HepG2 (cell line): ENCODE measurements at regions not wholly inside any gene's neighbourhood (a gene's known extent, or its start where the extent isn't known, plus 50 kb on each side); places are given as distances from the start of the nearest gene placed in this dataset.

Experiments used
- ATAC-seq: fragments of 200-7000 bp; cut with Tn5 transposase; 3 replicates; pipeline ENCODE4 v1.9.1; 2020; ENCODE audit warnings: mild to moderate bottlenecking, moderate library complexity
- BruUV-seq: library from RNA; stranded (reverse); fragments of 400-500 nt; replicated peaks from 2 replicates; lab custom pipeline; 2021; lab: Mats Ljungman, UMichigan
- CTCF ChIA-PET: fragments of 300-600 bp; formaldehyde crosslinking; extraction: SDS; loops from one replicate; lab custom pipeline; 2021; ENCODE audit warnings: low total read pairs, inconsistent platforms, low intra/inter-chr PET ratio; lab: Yijun Ruan, JAX
- POLR2A ChIA-PET: fragments of 350-600 bp; sonication (Branson Sonifier 250); formaldehyde crosslinking; loops from one replicate; lab custom pipeline; 2020; ENCODE audit warnings: antibody characterized with exemption, inconsistent platforms; lab: Yijun Ruan, JAX
- DNase-seq: peaks from one replicate; pipeline ENCODE4 v3.0.0-alpha.2; 2015; ENCODE audit warnings: low spot score
- FAIRE-seq: peaks from 3 replicates; lab custom pipeline; 2011; peaks lifted over from hg19 to GRCh38; lab: Jason Lieb, UNC
- H2AFZ ChIP-seq: one replicate; pipeline ENCODE4 v1.6.1; 2011; ENCODE audit warnings: low read length, inconsistent platforms
- H3K27ac ChIP-seq: fragments of 300-600 bp; 3 replicates; pipeline ENCODE4 v1.8.0; 2011; ENCODE audit warnings: mixed run types, mild to moderate bottlenecking, mixed read lengths, low read length, inconsistent platforms; ENCODE audit not compliant: insufficient read depth; ENCODE audit errors: extremely low read length
- H3K27me3 ChIP-seq, 2 experiments: fragments of 200-600 bp in 1 of 2; 2 replicates in 1 of 2; 3 replicates in 1 of 2; pipeline versions ENCODE4 v1.6.0 to v1.8.0; 2011; ENCODE audit warnings: low read length in 2 of 2, mild to moderate bottlenecking in 2 of 2, moderate library complexity in 2 of 2, inconsistent platforms in 1 of 2; ENCODE audit not compliant: insufficient read depth in 2 of 2, control insufficient read depth in 1 of 2
- H3K36me3 ChIP-seq, 2 experiments: fragments of 200-600 bp in 1 of 2; replicated peaks in 1 of 2; 2 replicates in 1 of 2; 3 replicates in 1 of 2; pipeline versions ENCODE4 v1.5.1 to v1.8.0; 2011; ENCODE audit warnings: low read length in 2 of 2, inconsistent platforms in 1 of 2; ENCODE audit not compliant: insufficient read depth in 2 of 2, control insufficient read depth in 1 of 2
- H3K4me1 ChIP-seq: 2 replicates; pipeline ENCODE4 v1.5.1; 2012; ENCODE audit warnings: low read length, inconsistent platforms; ENCODE audit not compliant: insufficient read depth
- H3K4me2 ChIP-seq: 2 replicates; pipeline ENCODE4 v1.6.0; 2011; ENCODE audit warnings: low read depth, low read length, inconsistent platforms
- H3K4me3 ChIP-seq, 3 experiments: fragments of 200-600 bp in 1 of 3; sonication (generic), shearing (Covaris generic) in 1 of 3; replicated peaks in 1 of 3; 2 replicates each; pipeline ENCODE4 v1.5.1; 2011 to 2016; ENCODE audit warnings: low read length in 3 of 3, inconsistent platforms in 2 of 3, low read depth in 2 of 3, mild to moderate bottlenecking in 2 of 3, control low read depth in 1 of 3, mixed read lengths in 1 of 3; ENCODE audit not compliant: insufficient read depth in 1 of 3
- H3K79me2 ChIP-seq: one replicate; pipeline ENCODE4 v1.6.1; 2011; ENCODE audit warnings: low read length, inconsistent platforms; ENCODE audit not compliant: insufficient read depth
- H3K9ac ChIP-seq: 2 replicates; pipeline ENCODE4 v1.6.0; 2011; ENCODE audit warnings: mild to moderate bottlenecking, low read depth, low read length, inconsistent platforms; ENCODE audit not compliant: insufficient read depth
- H3K9me3 ChIP-seq: 2 replicates; pipeline ENCODE4 v1.5.1; 2012; ENCODE audit warnings: mild to moderate bottlenecking, low read length
- H4K20me1 ChIP-seq: 2 replicates; pipeline ENCODE4 v1.6.0; 2011; ENCODE audit warnings: inconsistent platforms, mild to moderate bottlenecking, low read length, moderate library complexity; ENCODE audit not compliant: insufficient read depth
- ARNT2 ChIP-seq: sonication (generic); formaldehyde crosslinking; IDR thresholded peaks from 2 replicates; pipeline ENCODE4 v1.8.0; 2022; ENCODE audit warnings: mild to moderate bottlenecking, low read depth, missing genetic modification reagents, moderate library complexity
- CERS6 ChIP-seq: sonication (generic); formaldehyde crosslinking; IDR thresholded peaks from 2 replicates; pipeline ENCODE4 v1.5.0; 2020; ENCODE audit warnings: missing genetic modification reagents
- MTERF4 ChIP-seq: sonication (generic); formaldehyde crosslinking; IDR thresholded peaks from 2 replicates; pipeline ENCODE4 v1.8.0; 2023; ENCODE audit warnings: mild to moderate bottlenecking, missing genetic modification reagents
- TP53 ChIP-seq: sonication (generic); formaldehyde crosslinking; conservative IDR thresholded peaks from 2 replicates; pipeline ENCODE4 v1.4.0; 2020; ENCODE audit warnings: missing genetic modification reagents
- ZBTB14 ChIP-seq: sonication (generic); formaldehyde crosslinking; IDR thresholded peaks from 2 replicates; pipeline ENCODE4 v1.4.0; 2020; ENCODE audit warnings: missing genetic modification reagents
- ZNF142 ChIP-seq: sonication (generic); formaldehyde crosslinking; IDR thresholded peaks from 2 replicates; pipeline ENCODE4 v1.4.0; 2020; ENCODE audit warnings: missing genetic modification reagents
- ZNF382 ChIP-seq: sonication (generic); formaldehyde crosslinking; IDR thresholded peaks from 2 replicates; pipeline ENCODE4 v1.5.0; 2020; ENCODE audit warnings: missing genetic modification reagents, mild to moderate bottlenecking, borderline replicate concordance
- ZNF782 ChIP-seq: sonication (generic); formaldehyde crosslinking; IDR thresholded peaks from 2 replicates; pipeline ENCODE4 v1.4.0; 2020; ENCODE audit warnings: missing genetic modification reagents, mild to moderate bottlenecking, borderline replicate concordance
- WGBS: methylation state at CpG from one replicate; pipeline ENCODE4 v1.1.6; 2017; ENCODE audit warnings: low lambda C conversion rate; 5-methylcytosine and 5-hydroxymethylcytosine counted together
- in situ Hi-C: cut with HindIII; loops from 2 replicates; pipeline ENCODE4 v1.10.0; 2017; ENCODE audit warnings: low pct_unique_long_range_greater_than_20kb; ENCODE audit not compliant: extremely low pct_ligation_motif_present
- intact Hi-C: fragments of 100-400 bp; cut with micrococcal nuclease; formaldehyde crosslinking; loops from one replicate; pipeline ENCODE4 v1.10.0; 2022; ENCODE audit not compliant: unreplicated experiment

GRCh38 chr19:28519218-28519779 is 693.7 kb downstream of the UQCRFS1 start (continued):
- no peak for TF ChIP-seq ZBTB14 (CRISPR knock-in tag)

- ATAC-seq (no peak), FAIRE-seq (no peak), DNase-seq (no peak)
- Histone ChIP-seq H3K4me3 (no peak overlapping the region), H3K79me2 (no peaks in the 10 kb centered on the region), H3K4me2 (no peak overlapping the region), H3K9me3 (peaks cover 86% of the 10 kb centered on the region), H4K20me1 (no peaks in the 10 kb centered on the region), H3K4me1 (no peaks in the 10 kb centered on the region), H3K9ac (no peak overlapping the region), H3K36me3 (no peaks in the 10 kb centered on the region), H2AFZ (no peak overlapping the region), H3K27me3 (no peaks in the 10 kb centered on the region; a peak in 1 of 5 replicates), H3K27ac (no peak overlapping the region)
- POLR2A ChIA-PET: no interaction called here
- CTCF ChIA-PET: no interaction called here
- BruUV-seq: no TSS peak
- WGBS: 21% methylated on average over 2 of the region's 2 CpGs
- no peak for TF ChIP-seq ZNF782
- no peak for TF ChIP-seq CERS6 (CRISPR knock-in tag)
- TF ChIP-seq ZNF382: no peak
- TF ChIP-seq ZNF142 (CRISPR knock-in tag): no peak
- no peak for TF ChIP-seq MTERF4 (CRISPR knock-in tag)
- TF ChIP-seq ARNT2: no peak
- no peak for TF ChIP-seq TP53 (CRISPR knock-in tag)
- in situ Hi-C loops: no loop called here
- intact Hi-C loops: no loop called here
Measured at GRCh38 chr19:28516415-28516872, 696.5 kb downstream of the UQCRFS1 start.
